OCI-LY7 (cell line): ENCODE measurements at regions not wholly inside any gene's neighbourhood (a gene's known extent, or its start where the extent isn't known, plus 50 kb on each side); places are given as distances from the start of the nearest gene placed in this dataset.

Experiments used
- BruUV-seq: library from RNA; stranded (reverse); fragments of 400-500 nt; replicated peaks from 2 replicates; lab custom pipeline; 2021; lab: Mats Ljungman, UMichigan
- CTCF ChIA-PET: fragments of 300-600 bp; sonication (Branson Sonifier 250); formaldehyde crosslinking; loops from one replicate; lab custom pipeline; 2022; ENCODE audit warnings: antibody characterized with exemption; ENCODE audit not compliant: unreplicated experiment; lab: Charles Lee
- POLR2A ChIA-PET: fragments of 300-600 bp; sonication (Branson Sonifier 250); formaldehyde crosslinking; loops from one replicate; lab custom pipeline; 2022; ENCODE audit warnings: antibody characterized with exemption; lab: Charles Lee
- DNase-seq: peaks from one replicate; pipeline ENCODE4 v3.0.0-alpha.2; 2015; ENCODE audit warnings: low spot score
- H2AFZ ChIP-seq: fragments of 200-600 bp; sonication (generic), shearing (Covaris generic); 2 replicates; pipeline ENCODE4 v1.6.1; 2014; ENCODE audit warnings: mild to moderate bottlenecking, antibody characterized with exemption, low read length, moderate library complexity
- H3K27ac ChIP-seq: fragments of 200-600 bp; sonication (generic); 2 replicates; pipeline ENCODE4 v1.5.1; 2014; ENCODE audit warnings: mixed run types, low read depth, mild to moderate bottlenecking, moderate library complexity, low read length, inconsistent platforms; ENCODE audit not compliant: poor library complexity, severe bottlenecking
- H3K36me3 ChIP-seq: fragments of 200-600 bp; sonication (generic); 2 replicates; pipeline ENCODE4 v1.6.1; 2014; ENCODE audit warnings: mild to moderate bottlenecking, antibody characterized with exemption, low read length, moderate library complexity, mixed read lengths; ENCODE audit not compliant: insufficient read depth
- H3K4me1 ChIP-seq: fragments of 200-600 bp; sonication (generic); 2 replicates; pipeline ENCODE4 v1.5.1; 2014; ENCODE audit warnings: mild to moderate bottlenecking, low read length; ENCODE audit not compliant: insufficient read depth, poor library complexity, severe bottlenecking
- H3K4me2 ChIP-seq: fragments of 200-600 bp; sonication (generic); 2 replicates; pipeline ENCODE4 v1.6.1; 2014; ENCODE audit warnings: mild to moderate bottlenecking, low read length
- H3K4me3 ChIP-seq: fragments of 200-600 bp; sonication (generic); 2 replicates; pipeline ENCODE4 v1.5.1; 2014; ENCODE audit warnings: mild to moderate bottlenecking, low read depth, low read length; ENCODE audit not compliant: poor library complexity, severe bottlenecking
- H3K79me2 ChIP-seq: fragments of 200-600 bp; sonication (generic); 2 replicates; pipeline ENCODE4 v1.6.1; 2016; ENCODE audit warnings: low read depth, mild to moderate bottlenecking, low read length, moderate library complexity, mixed read lengths; ENCODE audit not compliant: insufficient read depth
- H3K9me2 ChIP-seq: fragments of 200-600 bp; sonication (generic); 2 replicates; pipeline ENCODE4 v1.6.1; 2016; ENCODE audit warnings: mild to moderate bottlenecking, low read length, mixed read lengths; ENCODE audit not compliant: insufficient read depth
- H3K9me3 ChIP-seq: fragments of 200-600 bp; sonication (generic); 2 replicates; pipeline ENCODE4 v1.6.1; 2014; ENCODE audit warnings: mild to moderate bottlenecking, mixed run types, low read length, mixed read lengths
- H4K20me1 ChIP-seq: fragments of 200-600 bp; sonication (generic); 2 replicates; pipeline ENCODE4 v1.6.1; 2014; ENCODE audit warnings: mild to moderate bottlenecking, antibody characterized with exemption, low read length, moderate library complexity, mixed read lengths; ENCODE audit not compliant: insufficient read depth
- EZH2phosphoT487 ChIP-seq: fragments of 200-600 bp; sonication (generic); IDR thresholded peaks from 2 replicates; pipeline ENCODE4 v1.6.1; 2018; ENCODE audit warnings: low read depth, borderline replicate concordance, mild to moderate bottlenecking, mixed run types, antibody characterized with exemption, low read length, moderate library complexity, mixed read lengths
- intact Hi-C: fragments of 100-400 bp; cut with micrococcal nuclease; formaldehyde crosslinking; loops from one replicate; pipeline ENCODE4 v1.10.0; 2022; ENCODE audit not compliant: unreplicated experiment
- TF ChIP-seq, protein P1 (sequence below): fragments of 200-600 bp; sonication (generic); conservative IDR thresholded peaks from 2 replicates; pipeline ENCODE4 v1.5.1; 2014; ENCODE audit warnings: mild to moderate bottlenecking, antibody characterized with exemption, low read length, moderate library complexity, mixed read lengths

DNA sequence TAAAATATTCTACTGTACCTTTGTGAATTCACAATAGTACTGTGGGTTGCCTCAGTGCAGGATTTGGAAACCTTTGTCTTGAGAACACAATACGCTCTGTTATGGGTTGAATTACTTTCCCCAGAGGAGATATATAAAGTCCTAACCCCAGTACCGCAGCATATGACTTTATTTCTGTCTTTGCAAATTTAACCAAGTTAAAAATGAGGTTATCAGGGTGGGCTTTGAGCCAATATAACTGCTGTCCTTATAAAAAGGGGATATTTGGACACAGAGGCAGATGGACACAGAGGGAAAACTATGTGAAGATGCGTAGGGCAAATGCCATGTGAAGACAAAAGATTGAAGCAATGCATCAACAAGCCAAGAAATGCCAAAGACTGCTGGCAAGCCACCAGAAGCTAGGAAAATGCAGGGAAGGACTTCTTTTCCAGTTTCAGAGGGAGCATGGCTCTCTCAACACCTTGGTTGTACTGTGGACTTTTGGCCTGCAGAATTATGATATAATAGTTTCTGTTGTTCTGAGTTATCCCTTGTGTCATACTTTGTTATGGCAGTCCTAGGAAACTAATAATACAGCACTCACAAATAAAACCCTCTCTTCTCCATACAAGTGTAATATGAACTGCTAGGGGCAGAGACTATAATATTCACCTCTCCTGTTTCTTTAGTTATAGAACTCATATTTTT, 292.6 kb upstream of the SPTLC3 start:
- TF ChIP-seq EZH2phosphoT487: no peak
- TF ChIP-seq, protein P1, sequence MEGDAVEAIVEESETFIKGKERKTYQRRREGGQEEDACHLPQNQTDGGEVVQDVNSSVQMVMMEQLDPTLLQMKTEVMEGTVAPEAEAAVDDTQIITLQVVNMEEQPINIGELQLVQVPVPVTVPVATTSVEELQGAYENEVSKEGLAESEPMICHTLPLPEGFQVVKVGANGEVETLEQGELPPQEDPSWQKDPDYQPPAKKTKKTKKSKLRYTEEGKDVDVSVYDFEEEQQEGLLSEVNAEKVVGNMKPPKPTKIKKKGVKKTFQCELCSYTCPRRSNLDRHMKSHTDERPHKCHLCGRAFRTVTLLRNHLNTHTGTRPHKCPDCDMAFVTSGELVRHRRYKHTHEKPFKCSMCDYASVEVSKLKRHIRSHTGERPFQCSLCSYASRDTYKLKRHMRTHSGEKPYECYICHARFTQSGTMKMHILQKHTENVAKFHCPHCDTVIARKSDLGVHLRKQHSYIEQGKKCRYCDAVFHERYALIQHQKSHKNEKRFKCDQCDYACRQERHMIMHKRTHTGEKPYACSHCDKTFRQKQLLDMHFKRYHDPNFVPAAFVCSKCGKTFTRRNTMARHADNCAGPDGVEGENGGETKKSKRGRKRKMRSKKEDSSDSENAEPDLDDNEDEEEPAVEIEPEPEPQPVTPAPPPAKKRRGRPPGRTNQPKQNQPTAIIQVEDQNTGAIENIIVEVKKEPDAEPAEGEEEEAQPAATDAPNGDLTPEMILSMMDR: no peak
- H3K36me3 ChIP-seq: no peaks in the 10 kb centered on the region
- H3K9me2 ChIP-seq: no peaks in the 10 kb centered on the region
- H3K4me1 ChIP-seq: no peaks in the 10 kb centered on the region
- no peaks in the 10 kb centered on the region for H4K20me1 ChIP-seq
- H3K4me3 ChIP-seq: no peak overlapping the region
- no peaks in the 10 kb centered on the region for H3K9me3 ChIP-seq
- no peak for DNase-seq
- BruUV-seq: no TSS peak
- ChIA-PET CTCF (no interaction called here), POLR2A (no interaction called here)
- no peaks in the 10 kb centered on the region for H3K79me2 ChIP-seq
- H2AFZ ChIP-seq: no peak overlapping the region
- intact Hi-C loops: no loop called here
- no peak overlapping the region for H3K27ac ChIP-seq
- no peak overlapping the region for H3K4me2 ChIP-seq

DNA sequence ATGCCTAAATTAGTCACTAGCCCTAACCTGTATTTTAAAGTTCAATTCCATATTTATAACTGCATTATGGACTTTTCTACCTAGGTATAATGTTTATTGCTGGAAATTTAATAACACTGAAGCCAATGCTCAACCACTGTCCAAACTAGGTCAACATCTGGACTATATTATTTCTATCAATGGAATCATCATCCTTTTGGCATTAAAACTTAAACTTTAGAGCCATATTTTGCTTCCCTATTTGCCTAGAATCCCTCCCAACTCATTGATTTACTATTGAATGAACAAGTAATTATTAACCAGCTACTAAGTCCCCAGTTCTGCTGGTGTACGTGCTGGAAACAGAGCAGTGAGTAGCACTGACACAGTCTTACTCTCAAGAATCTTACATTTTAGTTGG, 291.7 kb upstream of the SPTLC3 start:
- Histone ChIP-seq H3K9me2 (no peaks in the 10 kb centered on the region), H3K79me2 (no peaks in the 10 kb centered on the region), H2AFZ (no peak overlapping the region), H3K4me2 (no peak overlapping the region), H3K9me3 (no peaks in the 10 kb centered on the region), H3K36me3 (no peaks in the 10 kb centered on the region), H3K4me1 (no peaks in the 10 kb centered on the region), H3K27ac (no peak overlapping the region), H4K20me1 (no peaks in the 10 kb centered on the region), H3K4me3 (no peak overlapping the region)
- TF ChIP-seq, protein P1: no peak
- no peak for TF ChIP-seq EZH2phosphoT487
- intact Hi-C loops: no loop called here
- ChIA-PET POLR2A (no interaction called here), CTCF (no interaction called here)
- no peak for DNase-seq
- BruUV-seq: no TSS peak

DNA sequence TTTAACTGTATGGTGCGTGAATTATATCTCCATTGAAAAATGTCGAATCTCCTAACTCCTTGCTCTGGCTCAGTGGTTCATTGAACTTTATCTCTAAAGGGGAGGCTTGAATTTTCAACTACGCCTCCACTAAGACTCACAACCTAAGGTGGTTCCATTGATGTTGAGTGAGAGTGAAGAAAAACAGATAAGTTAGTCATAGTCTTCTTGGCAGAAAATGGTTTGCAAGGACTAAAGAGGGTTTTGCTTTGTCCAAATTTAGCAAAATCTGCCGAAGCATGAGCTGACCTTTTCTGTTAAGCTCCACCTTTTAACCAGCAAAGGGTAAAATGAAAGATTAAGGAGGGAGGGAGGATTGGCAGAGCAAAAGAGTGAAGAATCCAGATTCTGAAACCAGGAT, 290.2 kb upstream of the SPTLC3 start:
- Histone ChIP-seq H4K20me1 (no peaks in the 10 kb centered on the region), H3K36me3 (no peaks in the 10 kb centered on the region), H3K79me2 (no peaks in the 10 kb centered on the region), H3K9me3 (no peaks in the 10 kb centered on the region), H3K4me2 (no peak overlapping the region), H3K9me2 (no peaks in the 10 kb centered on the region), H3K4me3 (no peak overlapping the region), H3K27ac (no peak overlapping the region), H2AFZ (no peak overlapping the region), H3K4me1 (no peaks in the 10 kb centered on the region)
- ChIA-PET POLR2A (no interaction called here), CTCF (no interaction called here)
- BruUV-seq: no TSS peak
- no peak for DNase-seq
- intact Hi-C loops: no loop called here
- no peak for TF ChIP-seq EZH2phosphoT487
- TF ChIP-seq, protein P1: no peak
